Keratinocyte (primary cell): ENCODE measurements at regions not wholly inside any gene's neighbourhood (a gene's known extent, or its start where the extent isn't known, plus 50 kb on each side); places are given as distances from the start of the nearest gene placed in this dataset.

Experiments used
- DNase-seq: peaks from one replicate; pipeline ENCODE4 v3.0.0-alpha.2; 2011; ENCODE audit warnings: low read depth, missing footprints, low spot score
- FAIRE-seq: peaks from 2 replicates; lab custom pipeline; 2011; peaks lifted over from hg19 to GRCh38; lab: Jason Lieb, UNC
- H2AFZ ChIP-seq: 2 replicates; pipeline ENCODE4 v1.6.0; 2012; ENCODE audit warnings: low read length, control low read depth, inconsistent platforms; ENCODE audit not compliant: control insufficient read depth
- H3K27ac ChIP-seq: 2 replicates; pipeline ENCODE4 v1.5.1; 2011; ENCODE audit warnings: low read length; ENCODE audit not compliant: control insufficient read depth, insufficient read depth
- H3K27me3 ChIP-seq: 3 replicates; pipeline ENCODE4 v1.6.0; 2011; ENCODE audit warnings: low read length; ENCODE audit not compliant: control insufficient read depth, insufficient read depth; ENCODE audit errors: extremely low read depth
- H3K36me3 ChIP-seq, 2 experiments: 2 replicates in 1 of 2; 3 replicates in 1 of 2; pipeline ENCODE4 v1.5.1; 2011; ENCODE audit warnings: low read length in 2 of 2, mild to moderate bottlenecking in 1 of 2; ENCODE audit not compliant: control insufficient read depth in 2 of 2, insufficient read depth in 2 of 2; ENCODE audit errors: extremely low read depth in 1 of 2
- H3K4me1 ChIP-seq: 3 replicates; pipeline ENCODE4 v1.5.1; 2011; ENCODE audit warnings: low read length; ENCODE audit not compliant: control insufficient read depth, insufficient read depth; ENCODE audit errors: extremely low read depth
- H3K4me2 ChIP-seq: 3 replicates; pipeline ENCODE4 v1.6.0; 2011; ENCODE audit warnings: low read depth, low read length; ENCODE audit not compliant: control insufficient read depth, insufficient read depth; ENCODE audit errors: extremely low read depth
- H3K4me3 ChIP-seq, 3 experiments: fragments of 200-600 bp in 1 of 3; sonication (generic) in 1 of 3; 2 replicates in 2 of 3; 3 replicates in 1 of 3; pipeline ENCODE4 v1.5.1; 2011 to 2016; ENCODE audit warnings: low read length in 3 of 3, mild to moderate bottlenecking in 3 of 3, control low read depth in 2 of 3, inconsistent platforms in 1 of 3, low read depth in 1 of 3, mixed read lengths in 1 of 3, mixed run types in 1 of 3, moderate library complexity in 1 of 3; ENCODE audit not compliant: control insufficient read depth in 2 of 3, insufficient read depth in 2 of 3; ENCODE audit errors: extremely low read depth in 1 of 3
- H3K79me2 ChIP-seq: 2 replicates; pipeline ENCODE4 v1.6.0; 2012; ENCODE audit warnings: low read length; ENCODE audit not compliant: control insufficient read depth, insufficient read depth
- H3K9ac ChIP-seq: 3 replicates; pipeline ENCODE4 v1.6.0; 2011; ENCODE audit warnings: low read length; ENCODE audit not compliant: control insufficient read depth, insufficient read depth; ENCODE audit errors: extremely low read depth
- H3K9me1 ChIP-seq: 3 replicates; pipeline ENCODE4 v1.6.0; 2011; ENCODE audit warnings: low read length; ENCODE audit not compliant: control insufficient read depth, insufficient read depth; ENCODE audit errors: extremely low read depth
- H3K9me3 ChIP-seq: 2 replicates; pipeline ENCODE4 v1.5.1; 2012; ENCODE audit warnings: low read depth, low read length; ENCODE audit not compliant: control insufficient read depth
- H4K20me1 ChIP-seq: 3 replicates; pipeline ENCODE4 v1.6.0; 2011; ENCODE audit warnings: low read length; ENCODE audit not compliant: control insufficient read depth, insufficient read depth; ENCODE audit errors: extremely low read depth
- CTCF ChIP-seq, 3 experiments: IDR thresholded peaks in 1 of 3; conservative IDR thresholded peaks in 1 of 3; optimal IDR thresholded peaks in 1 of 3; 2 replicates in 2 of 3; 3 replicates in 1 of 3; pipeline versions ENCODE3 to v1.5.1; 2011; ENCODE audit warnings: low read length in 3 of 3, mild to moderate bottlenecking in 3 of 3, moderate library complexity in 2 of 3, control low read depth in 1 of 3, inconsistent platforms in 1 of 3; ENCODE audit not compliant: insufficient read depth in 2 of 3; ENCODE audit errors: extremely low read depth in 1 of 3
- EZH2 ChIP-seq: IDR thresholded peaks from one replicate; pipeline ENCODE4 v1.6.1; 2012; ENCODE audit warnings: inconsistent platforms, mild to moderate bottlenecking, low read length, moderate library complexity
- dilution Hi-C: fragments of 300-500 bp; cut with MboI; formaldehyde crosslinking; loops from one replicate; pipeline ENCODE4 v1.7.0; 2020; ENCODE audit warnings: low sequenced_read_pairs; ENCODE audit not compliant: extremely low pct_ligation_motif_present

GRCh38 chr2:133819906-133820305 is 251.6 kb upstream of the NCKAP5 start:
- Histone ChIP-seq H3K27ac (no peak overlapping the region), H3K27me3 (no peaks in the 10 kb centered on the region), H3K36me3 (no peaks in the 10 kb centered on the region), H3K9me1 (no peaks in the 10 kb centered on the region), H2AFZ (no peak overlapping the region), H3K4me2 (no peak overlapping the region), H3K4me1 (peaks cover 34% of the 10 kb centered on the region), H3K4me3 (no peak overlapping the region), H3K9ac (no peak overlapping the region), H3K79me2 (no peaks in the 10 kb centered on the region), H4K20me1 (no peaks in the 10 kb centered on the region), H3K9me3 (no peaks in the 10 kb centered on the region)
- no peak for FAIRE-seq
- TF ChIP-seq EZH2 (no peak), CTCF (optimal IDR thresholded peaks at IDR 0.05 in 1 of 3, IDR thresholded peaks at IDR 0.05 in 1 of 3, conservative IDR thresholded peaks at IDR 0.05 in 1 of 3; ENCODE audit: extremely low read depth in 1 of 3, insufficient read depth in 2 of 3, low read length in 3 of 3) (peak in 1 of 3 experiments; percentile 5)
- DNase-seq = no peak
- dilution Hi-C loops = no loop called here

GRCh38 chr2:133821107-133821760 is 253.0 kb upstream of the NCKAP5 start:
- Histone ChIP-seq H3K9me1 (no peaks in the 10 kb centered on the region), H3K27me3 (no peaks in the 10 kb centered on the region), H2AFZ (no peak overlapping the region), H3K4me2 (no peak overlapping the region), H3K79me2 (no peaks in the 10 kb centered on the region), H3K9me3 (no peaks in the 10 kb centered on the region), H4K20me1 (no peaks in the 10 kb centered on the region), H3K9ac (no peak overlapping the region), H3K36me3 (no peaks in the 10 kb centered on the region), H3K4me1 (peaks cover 22% of the 10 kb centered on the region), H3K27ac (no peak overlapping the region), H3K4me3 (no peak overlapping the region)
- FAIRE-seq = peak; percentile 29
- dilution Hi-C loops = no loop called here
- DNase-seq = no peak
- TF ChIP-seq CTCF (optimal IDR thresholded peaks at IDR 0.05 in 1 of 3, IDR thresholded peaks at IDR 0.05 in 1 of 3, conservative IDR thresholded peaks at IDR 0.05 in 1 of 3; ENCODE audit: extremely low read depth in 1 of 3, insufficient read depth in 2 of 3, low read length in 3 of 3) (no peak), EZH2 (no peak)
